Esophagus squamous epithelium (tissue), 4 donors: ENCODE measurements at regions not wholly inside any gene's neighbourhood (a gene's known extent, or its start where the extent isn't known, plus 50 kb on each side); places are given as distances from the start of the nearest gene placed in this dataset.

Source experiments
- CTCF ChIP-seq, 6 experiments: fragments of 450-650 bp in 4 of 6; fragments of 200-600 bp in 2 of 6; sonication (generic) in 2 of 6; IDR thresholded peaks; one replicate each; pipeline ENCODE4 v1.5.1; 2016 to 2019; ENCODE audit warnings: antibody characterized with exemption in 6 of 6, mild to moderate bottlenecking in 4 of 6, moderate library complexity in 4 of 6
- POLR2A ChIP-seq, 4 donors: fragments of 450-650 bp; IDR thresholded peaks; one replicate each; pipeline ENCODE4 v1.6.1; 2017; ENCODE audit warnings: antibody characterized with exemption in 4 of 4, mild to moderate bottlenecking in 4 of 4, moderate library complexity in 3 of 4

- no peak for TF ChIP-seq POLR2A (IDR thresholded peaks at IDR 0.05)
- no peak for TF ChIP-seq CTCF (IDR thresholded peaks at IDR 0.05)
Measured at GRCh38 chr5:2921651-2922050, 170.2 kb upstream of the IRX2 start.
